Left hindlimb (tissue), 1 donor: ENCODE measurements at regions not wholly inside any gene's neighbourhood (a gene's known extent, or its start where the extent isn't known, plus 50 kb on each side); places are given as distances from the start of the nearest gene placed in this dataset.
"Not testable (repeated sequence)": the region's sequence is repeated elsewhere in the genome, so short reads cannot be mapped to it uniquely, and the experiment has no call there.

ENCODE experiments used
- DNase-seq: peaks from one replicate; pipeline ENCODE4 v3.0.0-alpha.2; 2018

GRCh38 chr5:3185488-3185887 is 410.1 kb upstream of the IRX1 start:
- DNase-seq: no peak

DNA sequence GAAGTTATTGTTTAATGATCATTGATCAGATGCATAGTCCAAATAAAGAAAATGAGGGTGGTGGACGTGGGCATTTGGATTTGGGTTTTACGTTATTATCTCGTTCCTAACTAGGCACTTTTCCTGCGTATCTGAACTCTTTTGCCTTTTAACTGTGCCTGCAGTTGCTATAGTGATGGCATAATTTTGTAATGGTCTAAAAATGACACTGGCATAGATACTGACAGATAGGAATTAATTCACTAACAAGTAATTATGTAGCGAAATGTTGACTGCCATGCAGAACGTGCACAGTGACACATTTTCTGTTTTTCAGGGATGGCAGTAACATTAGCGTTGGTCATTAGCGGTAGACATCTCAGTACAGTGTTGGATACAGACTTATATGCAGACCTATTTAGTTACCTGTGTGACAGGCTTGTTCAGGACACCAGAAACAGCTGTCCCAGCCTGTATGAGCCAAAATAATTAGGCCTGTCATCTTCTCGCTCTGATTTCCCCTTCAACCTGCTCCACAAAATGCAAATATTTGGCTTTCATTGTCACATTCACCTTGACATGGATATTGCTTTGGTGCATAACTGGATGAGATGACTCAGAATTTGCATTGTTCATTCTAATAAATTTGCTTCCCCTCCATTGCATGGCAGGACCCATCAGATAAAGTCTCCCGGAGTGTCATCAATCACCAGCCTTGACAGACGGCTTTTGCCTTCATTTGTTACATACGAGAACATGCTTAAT is 413.3 kb upstream of the IRX1 start:
- no peak for DNase-seq

DNA sequence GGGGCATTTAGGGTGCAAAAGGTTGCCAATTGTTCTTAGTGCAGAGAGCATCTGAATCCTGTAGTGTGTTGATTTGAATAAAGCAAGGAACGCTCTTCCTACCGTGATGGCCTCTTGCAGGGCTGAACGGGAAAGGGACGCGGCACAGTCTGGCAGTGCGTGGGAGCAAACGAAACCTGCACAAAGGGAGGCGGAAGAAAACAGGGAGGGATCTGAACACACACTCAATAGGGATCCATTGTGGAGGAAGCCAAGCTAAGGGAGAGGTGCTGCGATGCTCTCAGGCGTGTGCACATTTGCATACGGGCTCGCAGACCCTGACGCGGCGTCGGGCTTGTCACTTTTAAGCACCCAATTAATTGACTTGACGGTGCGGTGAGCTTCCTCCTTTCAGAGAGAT is 414.0 kb upstream of the IRX1 start:
- no peak for DNase-seq

DNA sequence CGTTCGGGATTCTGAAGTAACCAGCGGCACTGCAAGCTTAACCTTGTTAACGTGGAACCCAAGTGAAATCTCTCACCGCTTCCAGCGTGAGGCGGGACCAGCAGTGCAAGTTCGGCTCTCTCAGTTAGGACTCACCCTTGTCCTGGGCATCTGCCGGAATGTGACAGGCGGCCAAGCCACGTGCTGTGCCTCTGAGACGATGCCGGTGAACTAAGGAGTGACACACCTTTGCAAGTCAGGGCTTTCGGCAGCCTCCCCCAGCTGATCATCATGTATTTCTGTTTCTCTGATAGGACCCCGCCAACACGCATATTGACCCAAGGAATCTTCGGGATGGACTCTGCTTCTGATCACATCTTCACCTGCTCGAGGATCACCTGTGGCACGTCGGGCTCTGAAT is 415.0 kb upstream of the IRX1 start:
- DNase-seq: no peak

- DNase-seq: no peak
Observed at GRCh38 chr5:3179220-3179619, 416.4 kb upstream of the IRX1 start.

DNA sequence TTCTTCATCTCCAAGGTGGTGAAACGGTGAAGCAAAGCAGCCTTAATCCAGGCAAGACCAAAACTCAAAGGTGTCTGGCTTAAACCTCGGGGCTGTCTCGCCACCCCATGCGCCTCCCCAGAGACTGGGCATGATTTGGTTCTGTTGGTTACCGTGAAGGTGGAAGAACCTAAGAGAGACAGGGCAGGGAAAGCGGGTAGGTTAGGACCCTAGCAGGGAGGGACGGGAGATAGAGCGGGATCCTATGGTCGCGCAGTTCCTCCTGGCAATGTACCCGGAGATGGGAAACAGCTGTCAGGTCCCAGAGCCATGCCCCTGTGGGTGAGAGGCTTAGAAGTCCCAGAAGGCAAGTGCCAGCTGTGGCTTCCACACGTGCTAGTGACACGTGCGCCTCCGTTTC is 418.3 kb upstream of the IRX1 start:
- DNase-seq: no peak

GRCh38 chr5:3175416-3175815 is 420.2 kb upstream of the IRX1 start:
- no peak for DNase-seq

DNA sequence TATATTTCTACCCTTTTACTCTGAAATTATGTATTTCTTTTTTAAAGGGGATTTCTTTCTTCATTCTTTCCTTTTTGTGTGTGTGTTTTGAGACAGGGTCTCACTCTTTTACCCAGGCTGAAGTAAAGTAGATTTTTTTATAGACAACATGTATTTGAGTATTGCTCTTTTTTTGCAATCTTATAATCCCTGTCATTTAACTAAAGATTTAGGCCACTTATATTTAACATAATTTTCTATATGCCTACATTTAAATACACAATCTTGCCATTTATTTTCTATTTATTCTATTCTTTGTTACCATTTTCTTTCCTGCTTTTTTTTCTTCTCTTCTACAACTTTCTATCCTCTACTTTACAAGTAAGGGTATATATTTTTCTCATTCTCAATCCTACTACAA is 416.0 kb upstream of the IRX2 start:
- DNase-seq: no peak

DNA sequence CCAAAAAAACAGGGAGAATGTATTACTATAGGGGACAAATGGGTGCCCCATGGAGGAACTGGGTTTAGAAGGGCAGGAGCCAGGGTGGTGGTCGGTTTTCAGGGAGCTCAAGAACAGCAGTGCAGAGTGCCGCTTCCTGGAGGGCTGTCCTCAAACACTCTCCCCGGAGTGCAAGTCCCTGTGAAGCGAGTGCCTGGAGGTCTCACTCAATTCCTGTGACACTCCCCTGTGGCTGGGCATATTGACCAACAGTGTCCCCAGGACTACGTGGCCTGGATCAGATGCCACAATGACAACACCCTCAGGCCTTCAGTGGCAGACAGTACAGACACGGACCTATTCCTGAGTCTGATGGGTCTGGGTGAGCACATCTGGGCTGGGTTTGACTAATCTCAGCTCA is 412.1 kb upstream of the IRX2 start:
- DNase-seq: no peak

DNA sequence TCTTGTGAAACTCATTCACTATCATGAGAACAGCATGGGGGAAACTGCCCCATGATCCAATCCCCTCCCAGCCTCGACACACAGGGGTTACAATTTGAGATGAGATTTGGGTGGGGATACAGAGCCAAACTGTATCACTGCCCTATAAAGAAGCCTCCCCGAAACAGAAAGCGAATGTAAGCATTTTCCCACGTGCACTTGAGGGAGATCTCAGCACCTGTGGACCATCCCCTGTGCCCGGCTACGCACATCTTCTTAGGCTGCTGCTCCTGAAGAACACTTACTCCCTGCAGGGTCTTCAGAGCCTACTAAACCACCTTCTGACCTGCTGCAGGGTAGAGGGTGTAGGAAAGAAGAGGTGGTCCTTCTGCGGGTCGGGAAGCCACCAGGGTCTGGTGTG is 410.2 kb upstream of the IRX2 start:
- no peak for DNase-seq

DNA sequence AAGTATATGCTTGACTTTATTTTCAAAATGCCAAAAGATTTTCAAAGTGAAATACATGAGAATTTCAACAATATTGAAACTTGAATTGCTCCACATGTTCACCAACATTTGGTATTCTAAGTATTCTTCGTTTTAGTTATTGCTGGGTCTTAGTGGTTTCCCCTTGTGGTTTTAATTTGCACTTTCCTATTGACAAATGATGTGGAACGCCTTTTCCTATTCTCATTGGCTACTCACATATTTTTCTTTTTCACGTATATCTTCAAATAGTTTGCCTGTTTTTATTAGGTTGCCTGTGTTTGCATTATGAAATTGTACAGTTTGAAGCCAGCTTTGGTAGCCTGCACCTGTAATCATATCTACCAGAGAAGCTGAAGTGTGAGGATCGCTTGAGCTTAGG is 405.7 kb upstream of the IRX2 start:
- no peak for DNase-seq

DNA sequence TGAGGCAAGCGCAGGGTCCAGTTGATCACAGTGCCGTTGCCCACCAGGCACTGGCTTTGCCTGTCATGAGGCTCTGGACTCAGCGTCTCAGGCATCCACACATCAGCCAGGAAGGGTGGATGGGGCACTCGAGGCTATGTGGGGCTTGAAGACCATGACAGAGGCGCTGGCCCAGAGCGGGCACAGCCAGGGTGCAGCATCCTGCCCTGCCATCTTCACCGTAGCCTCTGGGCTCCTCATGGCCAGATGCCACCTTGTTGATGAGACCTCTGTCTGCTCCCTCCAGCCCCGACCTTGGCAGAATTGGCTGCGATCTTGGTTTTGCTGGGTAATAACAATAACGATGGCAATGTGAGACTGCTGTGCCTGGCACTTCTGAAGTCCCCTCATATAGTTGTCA is 404.2 kb upstream of the IRX2 start:
- DNase-seq: no peak

DNA sequence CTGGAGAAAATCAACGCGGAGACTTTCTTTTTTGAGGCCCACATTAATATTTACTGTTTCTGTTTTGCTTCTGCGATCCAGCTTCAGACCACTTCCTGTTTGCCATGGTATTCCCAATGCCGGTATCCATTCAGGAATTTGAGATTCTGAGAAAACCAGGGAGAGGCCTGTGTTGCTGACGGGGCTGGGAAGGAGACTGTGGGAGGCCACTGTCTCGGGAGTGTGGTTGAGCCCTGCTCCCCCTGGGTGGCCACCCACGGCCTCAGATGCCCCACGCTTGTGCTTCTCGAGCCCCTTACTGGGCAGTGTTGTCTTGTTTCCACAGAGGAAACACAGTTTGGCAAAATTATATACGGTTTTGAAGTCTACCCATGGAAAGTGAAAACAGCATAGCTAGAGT is 403.6 kb upstream of the IRX2 start:
- DNase-seq: peak; percentile 48

DNA sequence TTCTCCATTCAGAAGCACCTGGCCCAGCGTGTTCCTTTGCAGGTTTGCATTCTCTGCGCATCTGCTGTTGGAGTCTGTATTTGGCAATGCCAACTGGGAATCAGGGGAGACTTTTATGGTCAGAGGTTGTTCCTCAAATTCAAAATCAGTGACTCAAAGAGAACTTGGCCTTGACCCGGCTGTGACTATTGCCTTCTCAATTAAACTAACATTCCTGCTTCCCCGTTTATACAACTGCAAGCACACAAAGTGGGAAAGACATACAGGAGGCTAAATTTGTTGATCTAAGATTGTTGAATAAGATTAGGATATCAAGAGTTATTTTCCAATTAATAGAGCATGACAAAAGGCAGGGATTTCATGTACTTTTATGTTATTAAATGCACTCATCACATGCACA is 402.4 kb upstream of the IRX2 start:
- no peak for DNase-seq

DNA sequence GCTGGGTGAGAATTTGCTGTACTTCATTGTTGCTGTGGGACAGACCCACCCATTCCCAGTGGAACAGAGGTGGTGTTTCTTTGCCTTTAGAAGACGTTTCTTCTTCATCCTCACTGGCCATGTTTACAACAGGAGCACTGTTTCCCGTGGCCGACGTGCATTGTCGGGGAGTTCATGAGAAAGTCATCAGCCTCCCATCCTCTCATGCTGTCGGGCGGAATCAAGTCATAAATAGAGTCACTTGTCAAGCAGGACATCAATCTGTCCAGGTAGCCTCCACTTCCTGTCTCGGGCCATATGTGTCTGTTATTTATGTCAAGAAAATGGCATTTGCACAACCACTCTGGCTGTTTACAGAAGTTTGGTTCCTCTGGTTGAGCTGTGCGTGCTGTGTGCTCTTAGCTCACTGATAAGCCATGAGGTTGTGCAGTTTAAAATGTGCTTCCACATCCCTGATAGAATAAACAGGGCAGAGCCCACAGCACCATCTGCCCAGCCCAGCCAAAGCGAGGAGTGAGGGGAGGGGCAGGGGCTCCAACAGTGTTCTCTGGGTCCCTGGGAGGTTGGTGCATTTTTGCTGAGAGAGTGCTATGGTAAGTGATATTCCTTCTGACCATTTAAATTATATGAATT is 401.9 kb upstream of the IRX2 start:
- DNase-seq: no peak

GRCh38 chr5:3149899-3150298 is 398.4 kb upstream of the IRX2 start:
- no peak for DNase-seq

DNA sequence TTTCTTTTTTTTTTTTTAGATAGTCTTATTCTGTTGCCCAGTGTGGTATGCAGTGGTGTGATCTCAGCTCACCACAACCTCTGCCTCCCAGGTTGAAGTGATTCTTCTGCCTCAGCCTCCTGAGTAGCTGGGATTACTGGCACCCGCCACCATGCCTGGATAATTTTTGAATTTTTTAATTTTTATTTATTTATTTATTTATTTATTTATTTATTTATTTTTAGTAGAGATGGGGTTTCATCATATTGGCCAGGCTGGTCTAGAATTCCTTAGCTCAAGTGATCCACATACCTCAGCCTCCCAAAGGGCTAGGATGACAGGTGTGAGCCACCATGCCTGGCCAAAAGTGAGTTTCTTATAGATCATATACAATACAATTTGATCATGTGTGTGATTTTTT is 395.9 kb upstream of the IRX2 start:
- DNase-seq: not testable (repeated sequence)

DNA sequence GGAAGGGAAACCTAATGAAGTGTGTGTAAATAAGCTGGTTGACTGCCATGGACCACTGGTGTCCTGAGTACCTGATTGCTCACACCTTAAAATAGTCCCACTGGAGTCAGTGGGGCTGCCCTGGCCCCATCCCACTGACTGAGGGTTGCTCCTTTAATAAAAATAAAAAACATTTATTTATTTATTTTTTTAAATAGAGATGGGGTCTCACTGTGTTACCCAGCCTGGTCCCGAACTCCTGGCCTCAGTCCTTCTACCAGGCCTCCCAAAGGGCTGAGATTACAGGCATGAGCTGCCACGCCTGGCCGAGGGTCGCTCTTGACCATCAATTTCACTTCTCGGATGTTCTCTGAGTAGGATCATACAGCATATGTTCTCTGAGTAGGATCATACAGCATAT is 394.2 kb upstream of the IRX2 start:
- DNase-seq: no peak

DNA sequence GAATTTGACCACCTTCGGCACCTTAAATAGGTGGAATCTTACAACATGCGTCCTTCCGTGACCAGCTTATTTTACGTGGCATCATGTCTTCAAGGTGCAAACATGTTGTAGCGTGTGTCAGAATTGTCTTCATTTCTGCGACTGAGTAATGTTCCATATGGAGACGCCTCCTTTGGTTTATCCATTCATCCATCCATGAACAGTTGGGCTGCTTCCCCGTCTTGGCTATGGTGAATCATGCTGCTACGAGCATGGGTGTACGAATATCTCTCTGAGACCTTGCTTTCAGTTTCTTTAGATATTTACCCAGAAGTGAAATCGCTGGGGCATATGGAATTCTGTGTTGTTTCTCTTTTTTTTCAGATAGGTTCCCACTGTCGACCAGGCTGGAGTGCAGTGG is 391.9 kb upstream of the IRX2 start:
- no peak for DNase-seq

DNA sequence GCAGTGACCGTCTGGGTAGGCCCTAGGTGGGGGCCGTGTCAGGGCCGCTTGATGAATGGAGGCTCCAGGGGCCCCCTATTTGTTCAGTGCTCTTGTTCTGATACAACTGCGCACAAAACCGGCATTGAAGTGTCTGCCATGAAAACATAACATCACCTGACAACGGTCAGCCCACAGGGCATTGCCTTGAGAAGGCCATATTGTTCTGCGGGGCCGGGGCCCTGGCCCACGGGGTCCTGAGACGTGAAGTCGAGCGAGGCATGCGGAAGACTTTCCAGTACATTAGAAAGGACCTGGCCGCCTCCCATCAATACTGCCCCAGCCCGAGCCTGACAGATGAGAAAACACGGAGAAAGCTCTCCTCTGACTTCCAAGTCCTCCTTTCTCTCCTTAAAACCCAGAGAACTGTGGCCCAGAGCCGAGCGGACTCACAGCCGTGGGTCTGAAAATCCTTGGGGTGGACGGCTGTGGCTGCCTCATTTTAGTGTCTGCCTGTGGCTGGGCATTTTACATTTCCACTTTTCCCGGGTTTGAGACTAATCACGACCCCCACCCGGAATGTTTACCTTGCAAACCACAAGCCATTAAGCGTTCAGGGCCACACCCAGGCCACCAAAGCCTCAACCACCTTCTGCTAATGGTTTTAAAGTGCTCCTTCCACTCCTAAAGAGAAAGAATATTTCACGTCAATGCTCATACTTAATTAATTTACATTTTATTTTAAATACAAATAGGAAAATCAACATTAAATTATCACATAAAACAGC is 391.0 kb upstream of the IRX2 start:
- DNase-seq: no peak

DNA sequence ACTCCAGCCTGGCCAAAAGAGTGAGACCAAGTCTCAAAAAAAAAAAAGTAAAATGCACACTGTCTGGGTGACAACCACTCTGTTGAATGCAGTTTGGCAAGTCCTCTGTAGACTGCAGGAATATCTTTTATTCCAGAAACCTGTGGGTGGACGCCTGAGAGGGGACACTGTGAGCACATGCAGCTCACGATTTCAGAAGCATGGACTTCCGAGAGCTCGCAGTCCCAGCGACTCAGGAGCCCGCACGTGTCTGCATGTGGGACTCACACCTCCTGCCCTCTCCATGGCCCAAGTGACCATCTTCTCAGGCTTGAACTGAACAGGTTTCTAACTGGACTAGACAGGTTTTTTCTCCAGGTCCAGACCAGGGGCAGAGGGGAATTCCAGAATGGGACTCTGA is 388.6 kb upstream of the IRX2 start:
- no peak for DNase-seq

DNA sequence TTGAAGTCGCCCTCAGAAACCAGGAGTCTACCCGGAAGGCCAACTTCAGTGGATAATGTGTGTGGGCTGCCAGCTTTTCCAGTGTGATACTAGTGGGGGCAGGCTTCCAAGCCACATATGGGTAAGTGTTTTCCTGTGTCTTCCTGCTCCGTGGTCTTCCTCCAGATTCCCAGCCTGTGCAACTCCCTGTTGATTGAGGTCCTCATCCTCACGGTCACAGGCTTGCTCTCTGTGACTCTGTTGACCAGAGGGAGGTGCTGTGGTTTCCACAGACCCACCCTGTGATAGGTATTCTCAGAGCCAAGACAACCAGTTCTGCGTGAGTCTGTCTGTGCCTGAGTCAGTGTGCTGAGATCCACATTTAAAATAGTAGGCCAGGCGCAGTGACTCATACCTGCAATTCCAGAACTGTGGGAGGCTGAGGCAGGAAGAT is 388.0 kb upstream of the IRX2 start:
- DNase-seq: peak; percentile 54

GRCh38 chr5:3131161-3131560 is 379.7 kb upstream of the IRX2 start:
- DNase-seq: no peak

GRCh38 chr5:3129252-3129651 is 377.8 kb upstream of the IRX2 start:
- no peak for DNase-seq
